ENCODE measurements at regions not wholly inside any gene's neighbourhood (a gene's known extent, or its start where the extent isn't known, plus 50 kb on each side); places are given as distances from the start of the nearest gene placed in this dataset.

DNA sequence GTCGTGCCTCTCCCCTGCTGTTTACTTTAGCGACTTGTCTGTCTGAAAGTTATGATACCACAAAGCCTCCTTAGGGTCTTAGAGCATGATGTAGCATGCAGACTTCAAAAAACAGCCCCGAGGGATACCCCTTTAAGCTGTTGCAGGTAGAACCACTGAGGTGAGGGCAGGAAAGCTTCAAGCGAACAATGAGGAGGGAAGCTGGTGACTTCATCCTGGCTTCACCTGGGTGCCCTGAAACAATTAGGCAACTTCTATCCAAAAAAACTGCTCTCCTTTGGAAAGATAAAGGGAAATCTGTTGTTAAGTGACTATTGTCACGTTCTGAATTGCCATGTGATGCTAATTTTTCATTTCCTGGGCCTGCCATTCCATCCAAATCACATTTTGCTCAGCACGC, 231.6 kb downstream of the SOX2 start:
- Histone ChIP-seq H3K36me3 (no peaks in the 10 kb centered on the region), H3K27me3 (no peaks in the 10 kb centered on the region), H3K4me1 (no peaks in the 10 kb centered on the region), H3K27ac (replicated peaks in 1 of 4) (no peak overlapping the region), H3K9me3 (no peaks in the 10 kb centered on the region), H3K4me3 (no peak overlapping the region)
- intact Hi-C loops (cut with DNase I): no loop called here
- WGBS: 46% methylated on average over 6 of the region's 6 CpGs
- DNase-seq (ENCODE audit: extremely low spot score): no peak
- TF ChIP-seq POLR2A (IDR thresholded peaks at IDR 0.05; ENCODE audit: low read depth) (no peak), EP300 (IDR thresholded peaks at IDR 0.05) (no peak), POLR2AphosphoS5 (IDR thresholded peaks at IDR 0.05) (no peak)
- TF ChIP-seq, protein P1, sequence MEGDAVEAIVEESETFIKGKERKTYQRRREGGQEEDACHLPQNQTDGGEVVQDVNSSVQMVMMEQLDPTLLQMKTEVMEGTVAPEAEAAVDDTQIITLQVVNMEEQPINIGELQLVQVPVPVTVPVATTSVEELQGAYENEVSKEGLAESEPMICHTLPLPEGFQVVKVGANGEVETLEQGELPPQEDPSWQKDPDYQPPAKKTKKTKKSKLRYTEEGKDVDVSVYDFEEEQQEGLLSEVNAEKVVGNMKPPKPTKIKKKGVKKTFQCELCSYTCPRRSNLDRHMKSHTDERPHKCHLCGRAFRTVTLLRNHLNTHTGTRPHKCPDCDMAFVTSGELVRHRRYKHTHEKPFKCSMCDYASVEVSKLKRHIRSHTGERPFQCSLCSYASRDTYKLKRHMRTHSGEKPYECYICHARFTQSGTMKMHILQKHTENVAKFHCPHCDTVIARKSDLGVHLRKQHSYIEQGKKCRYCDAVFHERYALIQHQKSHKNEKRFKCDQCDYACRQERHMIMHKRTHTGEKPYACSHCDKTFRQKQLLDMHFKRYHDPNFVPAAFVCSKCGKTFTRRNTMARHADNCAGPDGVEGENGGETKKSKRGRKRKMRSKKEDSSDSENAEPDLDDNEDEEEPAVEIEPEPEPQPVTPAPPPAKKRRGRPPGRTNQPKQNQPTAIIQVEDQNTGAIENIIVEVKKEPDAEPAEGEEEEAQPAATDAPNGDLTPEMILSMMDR (IDR thresholded peaks at IDR 0.05): no peak

DNA sequence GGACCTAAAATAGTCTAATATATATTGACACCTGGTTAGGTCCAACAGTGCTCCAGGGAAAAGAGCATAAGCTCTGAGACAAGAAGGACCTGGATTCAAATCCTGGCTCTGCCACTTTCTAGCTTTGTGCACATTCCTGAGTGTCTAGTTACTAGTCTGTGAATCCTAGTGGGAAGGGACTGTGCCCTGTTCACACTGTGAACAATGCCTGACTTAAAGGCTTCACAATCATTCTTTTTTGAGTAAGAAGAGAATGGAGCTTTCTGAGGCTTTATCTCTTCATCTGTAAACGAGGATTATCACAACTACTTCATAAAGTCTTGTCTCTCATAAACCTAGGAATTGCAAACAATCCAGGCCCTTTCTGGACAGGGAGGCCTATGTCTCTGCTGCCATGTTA, 235.9 kb downstream of the SOX2 start:
- no peaks in the 10 kb centered on the region for H3K4me1 ChIP-seq
- no peaks in the 10 kb centered on the region for H3K36me3 ChIP-seq
- H3K4me3 ChIP-seq: no peak overlapping the region
- H3K27me3 ChIP-seq: no peaks in the 10 kb centered on the region
- DNase-seq (ENCODE audit: extremely low spot score): no peak
- H3K9me3 ChIP-seq: no peaks in the 10 kb centered on the region
- no peak for TF ChIP-seq EP300 (IDR thresholded peaks at IDR 0.05)
- TF ChIP-seq POLR2A (IDR thresholded peaks at IDR 0.05; ENCODE audit: low read depth): no peak
- TF ChIP-seq, protein P1 (IDR thresholded peaks at IDR 0.05): no peak
- TF ChIP-seq POLR2AphosphoS5 (IDR thresholded peaks at IDR 0.05): no peak
- 50% methylated on average over 1 of the region's 1 CpG for WGBS
- no peak overlapping the region for H3K27ac ChIP-seq (replicated peaks in 1 of 4)
- intact Hi-C loops (cut with DNase I): no loop called here

DNA sequence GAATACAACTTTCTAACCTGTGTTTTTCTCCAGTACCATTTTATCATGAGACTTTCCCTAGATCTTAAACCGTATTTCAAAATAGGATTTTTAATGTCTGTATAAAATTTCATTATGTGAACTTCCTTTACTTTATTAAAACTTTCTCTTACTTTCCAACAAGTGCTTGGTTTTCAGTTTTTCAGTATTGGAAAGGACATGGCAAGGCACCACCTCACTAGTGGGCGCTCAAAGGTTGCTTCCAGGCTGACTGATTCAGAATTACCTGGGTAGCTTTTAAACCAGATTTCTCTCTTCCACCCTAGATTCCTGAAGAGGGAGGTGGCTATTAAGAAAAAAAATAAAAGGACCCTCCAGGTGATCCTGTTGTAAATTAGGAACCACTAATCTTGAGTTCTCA, 236.6 kb downstream of the SOX2 start:
- Histone ChIP-seq H3K36me3 (no peaks in the 10 kb centered on the region), H3K9me3 (no peaks in the 10 kb centered on the region), H3K27ac (replicated peaks in 1 of 4) (no peak overlapping the region), H3K4me3 (no peak overlapping the region), H3K27me3 (no peaks in the 10 kb centered on the region), H3K4me1 (no peaks in the 10 kb centered on the region)
- intact Hi-C loops (cut with DNase I): no loop called here
- TF ChIP-seq, protein P1 (IDR thresholded peaks at IDR 0.05): no peak
- TF ChIP-seq POLR2A (IDR thresholded peaks at IDR 0.05; ENCODE audit: low read depth): no peak
- TF ChIP-seq POLR2AphosphoS5 (IDR thresholded peaks at IDR 0.05): no peak
- TF ChIP-seq EP300 (IDR thresholded peaks at IDR 0.05): no peak
- 72% methylated on average over 2 of the region's 2 CpGs for WGBS
- DNase-seq (ENCODE audit: extremely low spot score): no peak

DNA sequence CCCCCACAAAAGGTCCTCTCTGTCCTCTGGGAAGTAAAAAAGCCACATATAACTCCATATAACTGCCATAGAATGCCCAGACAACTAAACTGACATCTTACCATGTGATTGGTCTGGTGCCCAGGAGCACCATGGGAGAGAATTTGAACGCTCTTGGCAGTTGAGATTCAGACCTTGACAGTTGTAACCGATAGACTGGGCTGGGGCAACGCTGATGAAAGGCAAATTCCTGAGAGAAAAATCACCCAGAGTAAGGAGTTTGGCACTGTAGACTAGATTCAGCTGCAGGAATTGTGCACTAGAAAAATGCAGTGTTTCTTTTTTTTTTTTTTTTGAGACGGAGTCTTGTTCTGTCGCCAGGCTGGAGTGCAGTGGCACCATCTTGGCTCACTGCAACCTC, 240.5 kb downstream of the SOX2 start:
- WGBS: 84% methylated on average over 5 of the region's 5 CpGs
- Histone ChIP-seq H3K4me3 (no peak overlapping the region), H3K36me3 (no peaks in the 10 kb centered on the region), H3K27me3 (no peaks in the 10 kb centered on the region), H3K27ac (replicated peaks in 1 of 4) (no peak overlapping the region), H3K4me1 (no peaks in the 10 kb centered on the region), H3K9me3 (no peaks in the 10 kb centered on the region)
- DNase-seq (ENCODE audit: extremely low spot score): no peak
- intact Hi-C loops (cut with DNase I): no loop called here
- no peak for TF ChIP-seq POLR2AphosphoS5 (IDR thresholded peaks at IDR 0.05)
- no peak for TF ChIP-seq POLR2A (IDR thresholded peaks at IDR 0.05; ENCODE audit: low read depth)
- TF ChIP-seq, protein P1 (IDR thresholded peaks at IDR 0.05): no peak
- no peak for TF ChIP-seq EP300 (IDR thresholded peaks at IDR 0.05)

DNA sequence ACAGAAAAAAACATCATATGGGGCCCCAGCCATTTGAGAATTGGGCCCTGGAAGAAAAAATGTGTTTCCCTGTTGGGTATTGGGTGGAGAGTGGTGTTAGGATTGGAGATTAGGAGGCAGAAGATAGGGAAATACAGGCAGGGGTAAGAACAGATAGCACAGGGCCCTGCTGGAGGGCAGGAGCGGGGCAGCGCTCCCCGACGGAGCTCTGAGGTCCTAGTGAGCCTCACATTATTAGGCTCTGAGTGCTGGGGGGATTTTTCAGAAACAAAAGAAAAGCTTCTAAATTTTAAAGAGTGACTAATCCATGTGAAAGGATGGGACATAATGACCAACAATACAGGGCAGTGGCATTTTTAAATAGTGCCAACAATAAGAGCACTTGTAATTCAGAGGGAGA, 241.2 kb downstream of the SOX2 start:
- H3K27ac ChIP-seq (replicated peaks in 1 of 4): no peak overlapping the region
- no peak for DNase-seq (ENCODE audit: extremely low spot score)
- no peak overlapping the region for H3K4me3 ChIP-seq
- no peak for TF ChIP-seq POLR2A (IDR thresholded peaks at IDR 0.05; ENCODE audit: low read depth)
- TF ChIP-seq, protein P1 (IDR thresholded peaks at IDR 0.05): no peak
- no peak for TF ChIP-seq POLR2AphosphoS5 (IDR thresholded peaks at IDR 0.05)
- TF ChIP-seq EP300 (IDR thresholded peaks at IDR 0.05): no peak
- H3K4me1 ChIP-seq: no peaks in the 10 kb centered on the region
- intact Hi-C loops (cut with DNase I): no loop called here
- whole genome bisulfite sequencing: 87% methylated on average over 4 of the region's 4 CpGs
- no peaks in the 10 kb centered on the region for H3K36me3 ChIP-seq
- no peaks in the 10 kb centered on the region for H3K27me3 ChIP-seq
- H3K9me3 ChIP-seq: no peaks in the 10 kb centered on the region

Data from esophagus muscularis mucosa (tissue), 4 donors.